SJCRH30 (cell line): ENCODE measurements at regions not wholly inside any gene's neighbourhood (a gene's known extent, or its start where the extent isn't known, plus 50 kb on each side); places are given as distances from the start of the nearest gene placed in this dataset.

Source experiments
- DNase-seq, 2 experiments: peaks; one replicate each; pipeline ENCODE4 v3.0.0-alpha.2; 2015 to 2020
- H3K27ac ChIP-seq: fragments of 250-450 bp; sonication (Bioruptor Pico); 2 replicates; pipeline ENCODE4 v1.5.1; 2020; ENCODE audit warnings: mild to moderate bottlenecking, moderate library complexity
- H3K27me3 ChIP-seq: fragments of 250-450 bp; sonication (Bioruptor Pico); 2 replicates; pipeline ENCODE4 v1.5.1; 2020; ENCODE audit warnings: mild to moderate bottlenecking, moderate library complexity
- H3K36me3 ChIP-seq: fragments of 250-450 bp; sonication (Bioruptor Pico); 2 replicates; pipeline ENCODE4 v1.5.1; 2020; ENCODE audit warnings: mild to moderate bottlenecking, moderate library complexity
- H3K4me1 ChIP-seq: fragments of 250-450 bp; sonication (Bioruptor Pico); 2 replicates; pipeline ENCODE4 v1.5.1; 2020; ENCODE audit warnings: mild to moderate bottlenecking, moderate library complexity
- H3K4me3 ChIP-seq: fragments of 250-450 bp; sonication (Bioruptor Pico); 2 replicates; pipeline ENCODE4 v1.5.1; 2020; ENCODE audit warnings: mild to moderate bottlenecking, moderate library complexity
- H3K9me3 ChIP-seq: fragments of 250-450 bp; sonication (Bioruptor Pico); replicated peaks from 2 replicates; pipeline ENCODE4 v1.5.1; 2020; ENCODE audit warnings: mild to moderate bottlenecking, moderate library complexity

DNA sequence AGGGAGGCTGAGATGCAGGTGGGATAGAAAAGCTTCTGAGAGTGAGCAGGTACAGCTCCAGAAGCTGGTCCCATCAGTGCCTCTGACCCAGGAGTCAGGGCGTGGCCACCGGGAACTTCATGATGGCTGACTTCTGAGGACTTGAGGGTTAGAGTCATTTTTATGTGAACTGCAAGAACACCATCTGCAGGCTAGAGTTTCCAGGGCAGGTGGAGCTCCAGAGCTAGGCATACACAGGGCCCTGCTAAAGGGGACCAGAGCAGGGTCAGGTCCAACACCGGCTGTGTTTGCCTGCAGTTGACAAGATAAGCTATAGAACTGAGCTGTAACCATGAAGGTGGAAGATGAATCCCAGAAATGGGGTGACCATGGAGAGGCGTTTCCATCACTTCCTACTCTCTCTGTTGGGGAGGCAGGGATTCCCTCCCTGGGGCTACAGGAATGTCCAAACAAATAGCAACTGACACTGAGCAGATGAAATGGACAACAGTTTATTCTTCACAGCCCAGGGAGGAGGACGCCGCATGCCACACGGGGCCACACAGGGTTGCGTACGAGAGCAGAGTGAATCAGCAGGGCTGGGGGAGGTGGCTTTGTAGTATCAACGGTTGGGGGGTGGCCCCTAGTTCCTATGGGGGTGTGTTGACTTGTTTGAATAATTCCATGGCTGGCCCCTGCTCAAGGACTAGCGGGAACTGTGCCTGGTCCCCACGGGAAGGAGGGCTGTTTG lies 77.6 kb upstream of the ZNF516 start:
- no peaks in the 10 kb centered on the region for H3K9me3 ChIP-seq
- H3K27ac ChIP-seq: no peak overlapping the region
- H3K36me3 ChIP-seq: no peaks in the 10 kb centered on the region
- DNase-seq: no peak
- no peaks in the 10 kb centered on the region for H3K4me1 ChIP-seq
- H3K27me3 ChIP-seq: no peaks in the 10 kb centered on the region
- H3K4me3 ChIP-seq: no peak overlapping the region

DNA sequence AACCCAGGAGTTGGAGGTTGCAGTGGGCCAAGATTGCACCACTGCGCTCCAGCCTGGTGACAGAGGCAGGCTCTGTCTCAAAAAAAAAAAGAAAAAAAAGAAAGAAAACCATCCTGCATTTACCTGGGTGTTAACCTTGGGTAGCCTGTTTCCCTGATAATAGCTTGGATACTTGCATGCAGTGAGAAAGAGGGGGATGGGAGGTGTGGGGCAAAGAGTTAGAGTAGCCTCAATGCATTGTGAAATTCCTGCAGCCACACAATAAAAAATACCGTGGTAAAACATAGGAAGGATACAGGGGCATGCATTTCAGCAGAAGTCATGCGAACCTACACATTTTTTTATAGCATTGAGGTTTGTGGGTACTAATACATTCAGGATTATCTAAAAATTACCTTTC lies 76.6 kb upstream of the ZNF516 start:
- no peak for DNase-seq
- no peaks in the 10 kb centered on the region for H3K27me3 ChIP-seq
- H3K9me3 ChIP-seq: no peaks in the 10 kb centered on the region
- H3K27ac ChIP-seq: no peak overlapping the region
- no peak overlapping the region for H3K4me3 ChIP-seq
- H3K4me1 ChIP-seq: no peaks in the 10 kb centered on the region
- no peaks in the 10 kb centered on the region for H3K36me3 ChIP-seq

DNA sequence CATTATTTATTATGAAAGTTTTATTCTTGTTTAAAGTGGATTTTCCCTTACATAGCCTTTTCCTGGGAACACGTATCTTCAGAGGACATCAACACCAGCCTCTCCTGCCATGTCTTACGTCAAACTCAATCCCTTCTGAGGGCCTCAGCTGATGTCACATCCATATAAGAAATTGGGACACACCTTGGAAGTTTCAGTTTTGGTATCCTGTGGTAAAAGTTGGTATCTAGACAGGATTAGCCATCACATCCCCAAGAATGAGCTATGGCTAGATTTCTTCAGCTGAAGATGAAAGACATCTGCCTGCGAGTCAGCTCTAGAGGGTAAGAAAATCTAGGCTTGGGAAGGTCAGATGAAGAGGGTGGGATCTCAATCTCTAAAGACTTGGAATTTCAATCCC lies 75.8 kb upstream of the ZNF516 start:
- Histone ChIP-seq H3K9me3 (no peaks in the 10 kb centered on the region), H3K36me3 (no peaks in the 10 kb centered on the region), H3K4me3 (no peak overlapping the region), H3K27me3 (no peaks in the 10 kb centered on the region), H3K27ac (no peak overlapping the region), H3K4me1 (no peaks in the 10 kb centered on the region)
- DNase-seq: no peak

DNA sequence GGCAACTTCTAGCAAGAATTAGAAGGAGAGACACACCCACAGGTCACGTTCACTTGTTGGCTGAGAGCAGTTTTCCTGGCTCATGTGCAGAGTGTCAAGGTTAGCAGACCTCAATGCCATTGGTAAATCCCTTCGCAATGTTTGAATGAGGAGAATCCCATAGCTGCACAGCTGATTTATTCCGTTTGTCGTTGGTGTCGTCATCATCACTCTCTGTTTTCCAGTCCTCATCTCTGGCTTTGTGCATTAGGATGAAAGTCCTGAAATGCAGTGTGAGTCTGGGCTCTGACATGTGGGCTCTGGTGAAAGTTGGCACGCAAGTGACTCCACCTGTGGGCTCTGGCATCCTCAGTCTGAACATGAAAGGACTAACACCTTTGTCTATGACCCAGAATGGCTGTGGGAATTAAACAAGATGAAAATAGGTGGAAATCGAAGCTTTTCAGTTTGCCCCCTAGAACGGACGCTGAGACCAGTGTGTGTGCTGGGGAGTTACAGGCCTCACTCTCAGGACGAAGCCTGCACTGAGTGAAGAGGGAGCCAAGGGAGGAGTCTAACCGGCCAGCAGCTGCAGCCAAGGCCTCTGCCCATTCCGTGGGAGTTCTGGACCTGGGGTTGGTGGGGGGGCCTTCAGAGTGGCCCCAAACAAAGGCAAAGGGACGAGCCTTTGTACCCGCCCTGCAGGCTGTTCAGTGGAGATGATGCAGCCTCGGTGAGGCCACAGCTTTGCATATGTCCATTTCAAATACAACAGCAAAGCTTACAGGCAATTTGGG lies 74.8 kb upstream of the ZNF516 start:
- H3K36me3 ChIP-seq: no peaks in the 10 kb centered on the region
- H3K4me3 ChIP-seq: no peak overlapping the region
- DNase-seq: no peak
- H3K27ac ChIP-seq: no peak overlapping the region
- no peaks in the 10 kb centered on the region for H3K4me1 ChIP-seq
- H3K9me3 ChIP-seq: no peaks in the 10 kb centered on the region
- no peaks in the 10 kb centered on the region for H3K27me3 ChIP-seq

DNA sequence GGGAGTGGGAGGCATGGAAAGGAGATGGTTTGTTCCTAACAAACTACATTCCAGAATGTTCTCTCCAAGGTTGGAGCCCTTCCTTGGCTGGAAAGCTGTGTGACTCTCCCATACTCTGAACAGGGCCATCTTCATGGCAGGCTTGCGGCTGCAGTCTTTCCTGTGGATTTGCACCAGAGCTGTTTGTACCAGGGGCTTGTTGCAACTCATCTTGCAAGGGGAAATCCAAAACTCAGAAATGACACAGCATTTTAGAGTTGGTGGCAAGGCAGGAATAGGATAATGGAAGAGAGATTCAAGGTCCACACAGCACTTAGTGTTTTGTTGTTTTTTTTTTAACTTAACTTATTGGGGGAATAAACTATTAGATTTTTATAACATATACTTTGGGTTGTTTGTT lies 73.7 kb upstream of the ZNF516 start:
- Histone ChIP-seq H3K36me3 (no peaks in the 10 kb centered on the region), H3K9me3 (no peaks in the 10 kb centered on the region), H3K27me3 (no peaks in the 10 kb centered on the region), H3K4me3 (no peak overlapping the region), H3K27ac (no peak overlapping the region), H3K4me1 (no peaks in the 10 kb centered on the region)
- DNase-seq: no peak

DNA sequence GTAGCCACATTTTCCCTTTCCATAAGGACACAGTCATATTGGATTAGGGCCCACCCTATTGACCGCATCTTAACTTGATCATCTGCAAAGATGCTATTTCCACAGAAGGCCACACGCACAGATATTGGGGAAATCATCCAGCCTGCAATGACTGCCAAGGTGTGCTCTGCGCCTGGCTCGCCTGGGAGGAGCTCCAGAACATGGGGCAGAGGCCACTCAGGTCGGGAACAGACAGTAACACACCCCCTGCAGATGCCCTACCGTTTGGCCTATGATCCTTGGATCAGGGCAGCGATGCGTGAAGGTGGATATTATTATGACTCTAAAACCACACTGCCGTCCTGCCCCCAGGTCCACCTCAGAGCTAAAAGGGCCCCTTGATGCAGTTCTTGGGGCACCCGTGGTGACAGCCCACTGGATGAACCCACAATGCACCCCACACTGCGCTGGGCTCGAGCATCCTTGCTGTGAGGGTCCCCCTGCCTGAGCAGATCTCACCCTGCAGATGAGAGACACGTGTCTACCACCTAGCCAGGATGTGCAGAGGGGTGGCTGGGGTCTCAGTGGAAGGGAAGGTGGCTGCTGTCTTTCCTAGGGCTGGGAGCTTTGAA lies 72.9 kb upstream of the ZNF516 start:
- H3K36me3 ChIP-seq: no peaks in the 10 kb centered on the region
- H3K27ac ChIP-seq: no peak overlapping the region
- DNase-seq: no peak
- H3K4me3 ChIP-seq: no peak overlapping the region
- H3K27me3 ChIP-seq: no peaks in the 10 kb centered on the region
- no peaks in the 10 kb centered on the region for H3K9me3 ChIP-seq
- H3K4me1 ChIP-seq: no peaks in the 10 kb centered on the region

DNA sequence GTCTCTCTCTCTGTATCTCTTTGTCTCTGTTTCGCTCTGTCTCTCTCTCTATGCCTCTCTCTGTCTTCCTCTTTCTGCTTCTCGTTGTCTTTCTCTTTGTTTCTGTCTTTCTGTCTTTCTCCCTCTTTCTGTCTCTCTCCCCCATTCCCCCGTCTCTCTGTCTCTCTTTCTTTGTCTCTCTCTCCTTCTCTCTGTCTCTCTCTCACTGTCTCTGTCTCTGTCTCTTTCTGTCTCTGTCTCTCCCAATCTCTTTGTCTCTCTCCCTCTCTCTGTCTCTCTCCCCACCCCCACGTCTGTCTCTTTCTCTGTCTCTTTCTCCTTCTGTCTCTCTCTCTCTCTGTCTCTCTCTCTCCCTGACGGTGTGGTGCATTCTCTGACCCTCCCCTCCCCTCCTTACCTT lies 71.9 kb upstream of the ZNF516 start:
- Histone ChIP-seq H3K4me3 (no peak overlapping the region), H3K4me1 (no peaks in the 10 kb centered on the region), H3K36me3 (no peaks in the 10 kb centered on the region), H3K27me3 (no peaks in the 10 kb centered on the region), H3K9me3 (no peaks in the 10 kb centered on the region), H3K27ac (no peak overlapping the region)
- no peak for DNase-seq

DNA sequence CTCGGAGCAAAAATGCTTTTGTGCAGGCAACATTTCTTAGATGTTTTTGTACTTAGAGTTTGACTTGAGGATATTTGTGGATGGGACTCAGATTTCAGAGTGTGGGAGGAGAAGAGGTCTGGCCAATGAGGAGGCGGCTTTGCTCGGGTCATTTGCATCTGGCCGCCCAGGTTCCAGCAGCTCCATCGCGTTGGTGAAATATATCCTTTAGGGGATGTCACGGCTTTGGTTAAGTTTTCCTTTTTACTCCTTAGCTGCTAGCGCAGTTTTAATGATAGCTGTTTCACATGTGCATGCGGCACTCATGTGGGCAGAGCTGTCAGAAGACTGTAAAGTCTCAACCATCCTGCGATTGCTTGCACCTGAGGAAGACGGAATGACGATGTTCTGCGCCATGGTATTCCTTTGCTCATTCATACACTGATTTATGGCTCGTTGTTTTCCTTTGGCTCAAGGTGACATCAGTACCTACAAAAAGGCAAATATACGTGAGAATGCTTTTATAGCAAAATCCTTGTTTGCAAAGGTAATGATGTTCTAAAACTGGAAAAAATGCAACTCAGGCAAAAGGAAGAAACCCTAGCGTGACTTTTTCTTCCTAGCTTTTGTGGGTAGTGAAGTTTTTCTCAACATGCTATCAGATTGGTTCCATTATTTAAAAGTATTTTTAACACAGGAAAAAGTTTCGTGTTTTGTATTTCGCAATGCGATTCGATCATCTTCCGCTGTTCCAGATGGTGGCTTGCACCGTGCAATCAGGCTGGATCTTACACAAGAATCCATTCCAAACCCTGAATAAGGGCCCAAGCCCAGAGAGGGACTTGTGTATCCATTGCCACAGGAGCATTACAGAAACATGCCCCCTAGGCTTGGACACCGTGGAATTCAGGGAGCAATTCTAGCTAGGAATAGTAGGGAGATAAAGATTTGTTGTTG lies 70.5 kb upstream of the ZNF516 start:
- no peaks in the 10 kb centered on the region for H3K36me3 ChIP-seq
- no peaks in the 10 kb centered on the region for H3K9me3 ChIP-seq
- peak; percentile 33 to 67 for DNase-seq
- H3K4me3 ChIP-seq: no peak overlapping the region
- no peaks in the 10 kb centered on the region for H3K27me3 ChIP-seq
- no peaks in the 10 kb centered on the region for H3K4me1 ChIP-seq
- H3K27ac ChIP-seq: no peak overlapping the region

DNA sequence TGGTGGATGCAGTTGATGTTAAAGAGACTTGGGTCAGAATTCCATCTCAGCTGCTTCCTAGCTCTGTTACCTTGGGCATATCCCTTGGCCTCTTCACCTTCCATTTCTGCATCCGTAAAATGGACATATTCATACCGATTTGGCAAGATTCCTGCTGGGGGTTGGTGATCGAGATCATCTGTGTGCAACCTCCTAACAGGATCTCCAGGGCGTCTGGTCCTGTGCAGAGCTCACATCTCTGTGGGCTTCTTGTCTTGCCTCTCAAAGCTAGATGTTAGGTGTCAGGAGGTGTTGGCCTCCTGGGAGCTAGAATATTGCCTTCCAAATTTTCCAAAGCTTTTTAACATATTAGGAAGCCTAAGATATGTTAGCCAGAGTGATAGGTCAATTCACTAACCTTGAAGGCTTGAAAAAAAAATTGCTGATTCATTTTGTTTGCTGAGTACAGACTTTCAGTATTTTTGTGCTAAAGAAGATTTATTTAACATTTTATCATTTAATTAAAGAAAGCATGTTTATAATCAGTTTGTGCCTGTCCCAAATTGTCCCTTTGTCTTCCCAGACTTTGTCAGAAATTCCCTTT lies 69.7 kb upstream of the ZNF516 start:
- Histone ChIP-seq H3K4me3 (no peak overlapping the region), H3K27ac (no peak overlapping the region)
- DNase-seq: peak in 1 of 2 experiments; percentile 1

DNA sequence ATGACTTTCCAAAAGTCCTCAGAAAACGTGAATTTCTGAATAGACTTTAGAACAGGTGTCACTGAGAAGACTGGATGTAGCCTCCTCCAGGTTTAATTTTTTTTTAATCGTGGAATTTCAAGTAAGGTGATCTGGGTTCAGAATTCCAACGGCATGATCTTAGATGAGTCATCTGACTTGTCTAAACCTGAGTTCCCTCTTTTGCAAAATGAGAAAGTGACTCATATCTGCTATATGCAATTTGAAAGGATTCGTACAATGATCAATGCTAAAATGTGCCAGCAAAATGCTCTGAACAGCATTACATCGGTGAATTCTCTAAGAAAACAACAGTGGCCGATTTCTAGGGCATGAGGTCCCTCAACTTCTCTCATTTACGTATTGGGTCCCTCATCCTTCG lies 69.1 kb upstream of the ZNF516 start:
- H3K4me1 ChIP-seq: no peaks in the 10 kb centered on the region
- no peaks in the 10 kb centered on the region for H3K27me3 ChIP-seq
- H3K9me3 ChIP-seq: no peaks in the 10 kb centered on the region
- no peak overlapping the region for H3K4me3 ChIP-seq
- H3K36me3 ChIP-seq: no peaks in the 10 kb centered on the region
- no peak for DNase-seq
- H3K27ac ChIP-seq: no peak overlapping the region

More for the DNA sequence above, 69.7 kb upstream of the ZNF516 start:
- Histone ChIP-seq H3K36me3 (no peaks in the 10 kb centered on the region), H3K4me1 (no peaks in the 10 kb centered on the region), H3K9me3 (no peaks in the 10 kb centered on the region), H3K27me3 (no peaks in the 10 kb centered on the region)

DNA sequence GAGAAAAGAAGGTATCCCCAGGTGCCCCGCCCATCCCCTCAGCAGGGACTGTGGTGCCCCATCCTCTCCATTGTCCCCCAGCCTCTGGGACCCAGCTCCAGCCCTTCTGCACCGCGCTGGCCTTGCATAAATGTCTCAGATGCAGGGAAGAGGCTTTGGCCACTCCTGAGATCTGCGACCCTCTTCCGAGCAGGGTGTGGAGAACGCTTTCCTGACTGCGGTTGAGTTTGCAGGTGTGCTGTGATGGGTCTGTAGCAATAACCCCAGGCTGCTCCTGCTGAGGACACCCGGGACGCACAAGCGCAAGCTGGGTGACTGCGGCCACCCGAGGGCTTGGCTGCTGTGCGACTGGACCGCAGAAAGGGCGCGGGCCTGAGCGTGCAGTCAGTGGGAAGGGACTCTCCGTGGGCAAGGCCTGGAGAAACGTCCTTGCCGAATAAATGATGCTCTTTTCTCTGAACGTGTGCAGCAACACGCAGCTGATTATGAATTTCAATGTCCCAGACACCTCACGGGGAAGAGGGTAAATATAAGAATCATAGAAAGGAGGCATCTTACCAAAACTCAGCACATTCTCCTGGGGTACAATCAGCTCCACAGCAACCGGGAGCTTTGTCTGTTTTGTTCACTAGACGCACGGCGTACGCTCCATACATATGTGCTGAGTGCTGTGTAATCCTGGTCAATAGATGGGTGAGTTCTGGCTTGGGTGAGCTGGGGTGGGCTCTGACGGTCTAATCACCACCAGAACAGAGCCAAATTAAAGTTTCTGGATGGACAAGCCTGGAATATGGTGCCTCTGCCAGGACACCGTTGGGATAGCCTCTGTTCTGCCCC lies 67.5 kb upstream of the ZNF516 start:
- Histone ChIP-seq H3K27ac (no peak overlapping the region), H3K4me1 (no peaks in the 10 kb centered on the region), H3K27me3 (no peaks in the 10 kb centered on the region), H3K4me3 (no peak overlapping the region), H3K9me3 (no peaks in the 10 kb centered on the region), H3K36me3 (no peaks in the 10 kb centered on the region)
- no peak for DNase-seq

DNA sequence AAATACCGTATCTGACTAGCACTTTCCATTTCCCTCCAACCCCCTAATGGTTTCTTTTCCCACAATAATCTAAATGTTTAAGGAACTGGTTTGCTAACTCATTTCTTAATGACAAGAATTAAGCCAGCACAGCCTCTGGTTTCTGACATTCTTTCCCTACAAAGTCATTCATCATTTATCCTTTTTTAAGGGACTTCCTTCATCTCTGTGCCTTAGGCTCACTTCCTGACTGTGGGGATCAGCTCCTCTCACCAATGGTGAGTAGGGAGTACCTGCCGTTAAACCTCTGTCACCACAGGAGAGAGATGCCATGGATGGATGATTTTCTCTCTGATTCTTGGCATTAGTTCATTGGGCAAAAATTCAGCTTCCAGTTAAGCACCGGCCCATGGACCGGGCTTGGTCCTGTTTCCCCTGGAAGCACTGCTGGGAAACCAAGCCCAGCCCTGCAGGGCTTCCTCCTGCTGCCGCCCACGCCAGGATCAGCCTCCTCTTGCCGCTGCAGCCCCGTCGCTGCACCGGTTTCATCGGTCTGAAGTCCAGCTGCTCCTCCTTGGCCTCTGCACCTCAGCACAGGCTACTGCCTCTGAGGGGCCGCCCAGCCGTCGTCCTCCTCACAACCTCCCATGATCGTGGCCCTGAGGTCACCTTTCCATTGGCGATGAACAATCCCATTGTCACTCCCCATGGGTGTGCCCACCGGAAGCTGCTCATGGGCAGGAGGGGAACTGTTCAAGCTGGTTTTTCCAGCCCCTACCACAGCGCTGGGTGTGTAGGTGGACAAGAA lies 64.0 kb upstream of the ZNF516 start:
- H3K4me1 ChIP-seq: no peaks in the 10 kb centered on the region
- no peak for DNase-seq
- H3K9me3 ChIP-seq: no peaks in the 10 kb centered on the region
- H3K4me3 ChIP-seq: no peak overlapping the region
- no peaks in the 10 kb centered on the region for H3K36me3 ChIP-seq
- H3K27me3 ChIP-seq: no peaks in the 10 kb centered on the region
- H3K27ac ChIP-seq: no peak overlapping the region

DNA sequence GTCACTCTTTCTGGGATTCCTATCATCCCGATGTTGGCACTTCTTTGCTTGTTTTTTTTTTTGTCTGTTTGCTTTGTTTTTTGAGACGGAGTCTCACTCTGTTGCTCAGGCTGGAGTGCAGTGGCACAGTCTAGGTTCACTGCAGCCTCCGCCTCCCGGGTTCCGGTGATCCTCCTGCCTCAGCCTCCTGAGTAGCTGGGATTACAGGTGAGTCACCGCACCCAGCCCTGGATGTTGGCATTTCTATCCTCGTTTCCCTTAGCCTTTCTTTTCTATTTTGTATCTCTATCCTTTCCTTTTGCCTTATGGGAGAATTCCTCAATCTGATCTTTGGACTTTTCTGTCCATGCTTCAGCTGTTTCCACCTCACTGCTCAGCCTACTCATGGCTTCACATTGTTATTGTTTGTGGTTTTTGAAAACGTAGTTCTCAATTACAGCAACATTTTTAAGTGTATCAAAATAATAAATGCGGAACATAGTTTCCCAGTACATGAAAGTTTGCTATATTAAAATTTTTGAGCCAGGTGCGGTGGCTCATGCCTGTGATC lies 62.1 kb upstream of the ZNF516 start:
- no peaks in the 10 kb centered on the region for H3K36me3 ChIP-seq
- H3K4me1 ChIP-seq: no peaks in the 10 kb centered on the region
- H3K9me3 ChIP-seq: no peaks in the 10 kb centered on the region
- no peak overlapping the region for H3K27ac ChIP-seq
- no peaks in the 10 kb centered on the region for H3K27me3 ChIP-seq
- no peak overlapping the region for H3K4me3 ChIP-seq
- no peak for DNase-seq
